Neural progenitor cell (in vitro differentiated cells): ENCODE measurements at regions not wholly inside any gene's neighbourhood (a gene's known extent, or its start where the extent isn't known, plus 50 kb on each side); places are given as distances from the start of the nearest gene placed in this dataset.

Experiments used
- DNase-seq: peaks from one replicate; pipeline ENCODE4 v3.0.0-alpha.2; 2016; ENCODE audit warnings: low spot score
- H2AFZ ChIP-seq: fragments of 200-600 bp; sonication (generic); replicated peaks from 2 replicates; pipeline ENCODE4 v1.6.1; 2016; ENCODE audit warnings: antibody characterized with exemption
- H3F3A ChIP-seq: fragments of 200-600 bp; sonication (generic); 2 replicates; pipeline ENCODE4 v1.6.1; 2016; ENCODE audit warnings: antibody characterized with exemption, low read depth
- H3K27ac ChIP-seq: fragments of 200-600 bp; sonication (generic); 2 replicates; pipeline ENCODE4 v1.5.1; 2016; ENCODE audit warnings: mild to moderate bottlenecking
- H3K27me3 ChIP-seq: fragments of 200-600 bp; sonication (generic); 2 replicates; pipeline ENCODE4 v1.6.1; 2016; ENCODE audit warnings: mild to moderate bottlenecking, moderate library complexity
- H3K36me3 ChIP-seq: fragments of 200-600 bp; sonication (generic); 2 replicates; pipeline ENCODE4 v1.5.1; 2016
- H3K4me1 ChIP-seq: fragments of 200-600 bp; sonication (generic); 2 replicates; pipeline ENCODE4 v1.6.1; 2016; ENCODE audit warnings: mixed run types
- H3K4me2 ChIP-seq: fragments of 200-600 bp; sonication (generic); 2 replicates; pipeline ENCODE4 v1.6.1; 2016
- H3K4me3 ChIP-seq: fragments of 200-600 bp; sonication (generic); 2 replicates; pipeline ENCODE4 v1.5.1; 2016
- H3K79me2 ChIP-seq: fragments of 200-600 bp; sonication (generic); 2 replicates; pipeline ENCODE4 v1.6.1; 2016; ENCODE audit warnings: low read depth
- H3K9ac ChIP-seq: fragments of 200-600 bp; sonication (generic); 2 replicates; pipeline ENCODE4 v1.6.1; 2016
- H3K9me3 ChIP-seq: fragments of 200-600 bp; sonication (generic); 2 replicates; pipeline ENCODE4 v1.5.1; 2016; ENCODE audit warnings: low read depth
- H4K20me1 ChIP-seq: fragments of 200-600 bp; sonication (generic); 2 replicates; pipeline ENCODE4 v1.6.1; 2016; ENCODE audit warnings: low read depth
- H3K27ac Mint-ChIP-seq: 3 replicates; pipeline ENCODE4 v1.8.0; 2021; ENCODE audit warnings: mixed read lengths
- H3K27me3 Mint-ChIP-seq: 2 replicates; pipeline ENCODE4 v1.8.0; 2022; ENCODE audit warnings: low read depth, mild to moderate bottlenecking, inconsistent platforms, moderate library complexity, mixed read lengths; ENCODE audit not compliant: insufficient read depth
- H3K36me3 Mint-ChIP-seq: 3 replicates; pipeline ENCODE4 v1.8.0; 2021; ENCODE audit warnings: mixed read lengths
- H3K4me1 Mint-ChIP-seq: 3 replicates; pipeline ENCODE4 v1.8.0; 2021; ENCODE audit warnings: mixed read lengths
- H3K4me3 Mint-ChIP-seq: 3 replicates; pipeline ENCODE4 v1.8.0; 2021; ENCODE audit warnings: mild to moderate bottlenecking, moderate library complexity, mixed read lengths
- H3K9me3 Mint-ChIP-seq: 3 replicates; pipeline ENCODE4 v1.8.0; 2020; ENCODE audit warnings: mixed read lengths
- CTCF ChIP-seq: fragments of 200-600 bp; sonication (generic); IDR thresholded peaks from 2 replicates; pipeline ENCODE4 v1.5.1; 2017; ENCODE audit warnings: antibody characterized with exemption, mild to moderate bottlenecking
- EZH2 ChIP-seq: fragments of 200-600 bp; sonication (generic); IDR thresholded peaks from 2 replicates; pipeline ENCODE4 v1.6.1; 2017; ENCODE audit warnings: antibody characterized with exemption, mild to moderate bottlenecking, moderate library complexity
- EZH2phosphoT487 ChIP-seq: fragments of 200-600 bp; sonication (generic); IDR thresholded peaks from 2 replicates; pipeline ENCODE4 v1.6.1; 2017; ENCODE audit warnings: antibody characterized with exemption

- Histone ChIP-seq H3K27me3 (no peaks in the 10 kb centered on the region), H3K36me3 (no peaks in the 10 kb centered on the region), H3K9ac (no peak overlapping the region), H3K79me2 (no peaks in the 10 kb centered on the region), H2AFZ (no peak overlapping the region), H4K20me1 (no peaks in the 10 kb centered on the region), H3K27ac (no peak overlapping the region), H3K4me3 (no peak overlapping the region), H3K4me1 (no peaks in the 10 kb centered on the region), H3F3A (no peaks in the 10 kb centered on the region), H3K9me3 (no peaks in the 10 kb centered on the region), H3K4me2 (no peak overlapping the region)
- TF ChIP-seq CTCF (no peak), EZH2phosphoT487 (no peak), EZH2 (no peak)
- Mint-ChIP-seq H3K4me3 (no peak overlapping the region), H3K27me3 (no peaks in the 10 kb centered on the region), H3K27ac (no peak overlapping the region), H3K36me3 (no peaks in the 10 kb centered on the region), H3K4me1 (no peaks in the 10 kb centered on the region), H3K9me3 (no peaks in the 10 kb centered on the region)
- DNase-seq, result no peak
Observed at GRCh38 chr16:72271699-72272240, 99.8 kb upstream of the PMFBP1 start.

GRCh38 chr16:72270531-72270930 lies 98.6 kb upstream of the PMFBP1 start:
- no peak for TF ChIP-seq EZH2
- no peak for TF ChIP-seq EZH2phosphoT487
- TF ChIP-seq CTCF, result no peak
- Mint-ChIP-seq H3K27me3 (peaks cover 2% of the 10 kb centered on the region), H3K27ac (no peak overlapping the region), H3K36me3 (no peaks in the 10 kb centered on the region), H3K9me3 (no peaks in the 10 kb centered on the region), H3K4me3 (no peak overlapping the region), H3K4me1 (no peaks in the 10 kb centered on the region)
- Histone ChIP-seq H3K79me2 (no peaks in the 10 kb centered on the region), H3K9ac (no peak overlapping the region), H3K4me3 (no peak overlapping the region), H2AFZ (no peak overlapping the region), H3K27ac (no peak overlapping the region), H3K27me3 (no peaks in the 10 kb centered on the region), H3K4me2 (no peak overlapping the region), H3K36me3 (no peaks in the 10 kb centered on the region), H3K4me1 (no peaks in the 10 kb centered on the region), H4K20me1 (no peaks in the 10 kb centered on the region), H3K9me3 (no peaks in the 10 kb centered on the region), H3F3A (no peaks in the 10 kb centered on the region)
- DNase-seq, result no peak

GRCh38 chr16:72266836-72267235 lies 94.9 kb upstream of the PMFBP1 start:
- Histone ChIP-seq H3K36me3 (no peaks in the 10 kb centered on the region), H3K27me3 (no peaks in the 10 kb centered on the region), H2AFZ (no peak overlapping the region), H3F3A (no peaks in the 10 kb centered on the region), H4K20me1 (no peaks in the 10 kb centered on the region), H3K9me3 (no peaks in the 10 kb centered on the region), H3K79me2 (no peaks in the 10 kb centered on the region), H3K4me3 (no peak overlapping the region), H3K4me1 (no peaks in the 10 kb centered on the region), H3K27ac (no peak overlapping the region), H3K4me2 (no peak overlapping the region), H3K9ac (no peak overlapping the region)
- DNase-seq, result no peak
- no peak overlapping the region for H3K27ac Mint-ChIP-seq
- no peaks in the 10 kb centered on the region for H3K4me1 Mint-ChIP-seq
- peaks cover 2% of the 10 kb centered on the region for H3K27me3 Mint-ChIP-seq
- H3K9me3 Mint-ChIP-seq, result no peaks in the 10 kb centered on the region
- H3K36me3 Mint-ChIP-seq, result no peaks in the 10 kb centered on the region
- no peak overlapping the region for H3K4me3 Mint-ChIP-seq
- no peak for TF ChIP-seq CTCF
- TF ChIP-seq EZH2phosphoT487, result no peak
- TF ChIP-seq EZH2, result no peak
